Lower lobe of right lung (tissue), 2 donors: ENCODE measurements at regions not wholly inside any gene's neighbourhood (a gene's known extent, or its start where the extent isn't known, plus 50 kb on each side); places are given as distances from the start of the nearest gene placed in this dataset.

Experiments used
- ATAC-seq, 2 donors: fragments of 200-7000 bp; cut with Tn5 transposase; one replicate each; pipeline ENCODE4 v1.9.1; 2020 to 2022; ENCODE audit warnings: mild to moderate bottlenecking in 2 of 2, moderate library complexity in 2 of 2
- DNase-seq: peaks from one replicate; pipeline ENCODE4 v3.0.0-alpha.2; 2020
- H3K27ac ChIP-seq: fragments of 200-600 bp; one replicate; pipeline ENCODE4 v1.8.0; 2022
- H3K27me3 ChIP-seq: fragments of 200-600 bp; one replicate; pipeline ENCODE4 v1.8.0; 2022; ENCODE audit warnings: low read depth
- H3K36me3 ChIP-seq: fragments of 200-600 bp; one replicate; pipeline ENCODE4 v1.8.0; 2022; ENCODE audit warnings: mild to moderate bottlenecking
- H3K4me1 ChIP-seq: fragments of 200-600 bp; one replicate; pipeline ENCODE4 v1.8.0; 2022
- H3K4me3 ChIP-seq: fragments of 200-600 bp; one replicate; pipeline ENCODE4 v1.8.0; 2022; ENCODE audit warnings: mild to moderate bottlenecking
- H3K9me3 ChIP-seq: fragments of 200-600 bp; one replicate; pipeline ENCODE4 v1.8.0; 2022
- CTCF ChIP-seq: fragments of 200-600 bp; IDR thresholded peaks from one replicate; pipeline ENCODE4 v1.8.0; 2022; ENCODE audit warnings: antibody characterized with exemption, mild to moderate bottlenecking
- intact Hi-C: fragments of 100-400 bp; cut with DNase I; formaldehyde crosslinking; loops from one replicate; pipeline ENCODE4 v1.11.0; 2022
- donor health status: DM: no; HTN: yes; CAD: no; lungs with severe emphysema.

GRCh38 chr22:34135749-34136148 is 215.5 kb upstream of the LARGE1 start:
- Histone ChIP-seq H3K9me3 (no peaks in the 10 kb centered on the region), H3K4me1 (no peaks in the 10 kb centered on the region), H3K36me3 (no peaks in the 10 kb centered on the region), H3K27me3 (no peaks in the 10 kb centered on the region), H3K4me3 (no peak overlapping the region), H3K27ac (no peak overlapping the region)
- intact Hi-C loops = no loop called here
- no peak for ATAC-seq
- no peak for TF ChIP-seq CTCF
- DNase-seq = no peak

DNA sequence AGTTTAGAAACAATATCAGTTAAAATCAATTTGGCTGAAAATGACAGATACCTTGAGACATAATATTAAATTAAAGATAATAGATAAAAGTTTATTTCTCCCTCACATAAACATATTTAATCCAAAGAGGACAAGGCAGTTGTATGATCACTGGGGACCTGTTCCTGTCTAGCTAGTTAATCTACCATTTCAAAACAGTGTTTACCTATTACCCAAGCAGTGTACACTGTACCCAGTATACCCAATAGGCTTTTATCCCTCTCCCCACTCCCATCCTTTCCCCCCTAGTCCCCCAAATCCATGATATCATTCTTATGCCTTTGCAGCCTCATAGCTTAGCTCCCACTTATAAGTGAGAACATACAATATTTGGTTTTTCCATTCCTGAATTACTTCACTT is 229.7 kb upstream of the LARGE1 start:
- Histone ChIP-seq H3K36me3 (no peaks in the 10 kb centered on the region), H3K27me3 (no peaks in the 10 kb centered on the region), H3K4me3 (no peak overlapping the region), H3K4me1 (no peaks in the 10 kb centered on the region), H3K27ac (no peak overlapping the region), H3K9me3 (peaks cover 10% of the 10 kb centered on the region)
- no peak for TF ChIP-seq CTCF
- ATAC-seq (no peak), DNase-seq (no peak)
- intact Hi-C loops = no loop called here

DNA sequence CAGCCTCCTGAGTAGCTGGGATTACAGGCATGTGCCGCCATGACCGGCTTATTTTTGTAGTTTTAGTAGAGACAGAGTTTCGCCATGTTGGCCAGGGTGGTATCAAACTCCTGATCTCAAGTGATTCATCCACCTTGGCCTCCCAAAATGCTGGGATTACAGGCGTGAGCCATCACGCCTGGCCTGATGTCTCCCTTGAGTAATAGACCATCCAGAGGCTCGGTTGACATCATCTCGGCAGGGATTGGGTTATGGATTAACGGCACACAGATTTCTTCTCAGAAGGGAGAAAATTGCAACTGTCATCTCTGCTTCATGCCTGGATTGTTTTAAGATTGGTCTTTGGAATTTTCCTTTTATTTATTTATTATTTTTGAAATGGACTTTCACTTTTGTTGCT is 239.2 kb upstream of the LARGE1 start:
- no peak for DNase-seq
- Histone ChIP-seq H3K4me3 (no peak overlapping the region), H3K27ac (no peak overlapping the region), H3K36me3 (no peaks in the 10 kb centered on the region), H3K27me3 (no peaks in the 10 kb centered on the region), H3K4me1 (no peaks in the 10 kb centered on the region), H3K9me3 (no peaks in the 10 kb centered on the region)
- ATAC-seq = no peak
- TF ChIP-seq CTCF = no peak
- intact Hi-C loops = no loop called here

DNA sequence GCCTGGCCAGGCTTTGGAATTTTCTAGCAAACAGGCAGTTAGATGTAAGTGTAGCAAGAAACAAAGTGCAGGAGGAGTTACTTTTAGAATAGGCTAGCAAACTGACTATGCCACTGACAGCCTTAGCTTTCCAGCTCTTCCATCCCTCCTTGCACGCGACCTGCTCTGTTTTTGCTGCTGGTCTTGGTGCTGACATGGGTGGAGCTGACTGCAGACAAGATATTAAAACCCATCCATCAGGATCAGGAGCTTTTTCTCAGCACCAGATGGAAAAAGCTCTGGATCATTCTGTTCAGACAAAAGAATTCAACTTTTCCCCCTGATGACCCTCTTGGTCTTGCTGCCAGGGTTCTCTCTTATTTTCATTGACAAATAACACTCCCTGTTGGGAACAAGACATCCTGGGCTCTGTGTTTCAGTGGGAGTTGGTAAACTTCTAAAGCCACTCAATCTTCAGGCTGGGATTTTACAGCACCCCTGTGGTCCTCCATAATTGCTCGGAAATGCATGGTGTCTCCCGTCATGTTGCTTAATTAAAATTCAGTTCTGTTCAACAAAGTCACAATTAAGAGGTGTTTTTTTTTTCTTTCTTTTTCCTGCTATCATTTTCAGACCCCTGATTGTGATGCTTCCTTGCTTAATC is 240.0 kb upstream of the LARGE1 start:
- ATAC-seq (no peak), DNase-seq (no peak)
- intact Hi-C loops = no loop called here
- TF ChIP-seq CTCF = no peak
- Histone ChIP-seq H3K27me3 (no peaks in the 10 kb centered on the region), H3K9me3 (no peaks in the 10 kb centered on the region), H3K27ac (no peak overlapping the region), H3K4me3 (no peak overlapping the region), H3K4me1 (no peaks in the 10 kb centered on the region), H3K36me3 (no peaks in the 10 kb centered on the region)

DNA sequence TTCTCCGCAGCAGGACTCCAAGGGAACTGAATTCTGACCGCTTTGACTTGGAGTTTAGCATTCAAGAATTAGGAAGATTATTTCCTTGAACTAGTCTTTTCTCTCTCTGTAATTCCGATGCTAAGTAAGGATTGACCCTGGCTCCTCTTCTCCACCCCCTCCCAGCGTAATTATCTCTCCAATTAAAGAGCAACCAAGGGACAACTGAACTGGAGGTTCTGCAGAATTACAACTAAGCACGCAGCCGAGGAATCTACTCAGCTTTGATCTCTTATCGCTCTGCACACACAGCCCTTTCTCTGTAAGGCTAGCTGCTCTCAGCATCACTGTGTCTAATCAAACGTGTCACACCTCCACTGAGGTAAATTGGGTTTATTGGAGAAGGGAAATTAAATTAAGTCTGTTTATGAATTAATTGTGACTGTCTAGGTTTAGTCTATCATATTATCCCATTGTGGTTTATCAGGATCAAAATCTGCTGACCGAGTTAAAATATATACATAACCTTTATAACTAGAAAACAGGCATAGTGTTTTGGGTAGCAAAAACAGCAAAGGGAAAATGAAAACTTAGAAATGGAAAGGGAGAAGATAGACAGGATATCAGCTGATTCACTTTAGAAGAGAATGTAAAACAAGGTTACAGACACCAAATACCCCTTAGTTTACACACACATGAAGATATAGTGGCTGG is 241.3 kb upstream of the LARGE1 start:
- H3K4me3 ChIP-seq = no peak overlapping the region
- DNase-seq (no peak), ATAC-seq (no peak)
- no peaks in the 10 kb centered on the region for H3K36me3 ChIP-seq
- H3K27ac ChIP-seq = no peak overlapping the region
- no peaks in the 10 kb centered on the region for H3K4me1 ChIP-seq
- H3K27me3 ChIP-seq = no peaks in the 10 kb centered on the region
- H3K9me3 ChIP-seq = no peaks in the 10 kb centered on the region
- no peak for TF ChIP-seq CTCF
- intact Hi-C loops = no loop called here
